Gastroesophageal sphincter (tissue), 3 donors: ENCODE measurements at regions not wholly inside any gene's neighbourhood (a gene's known extent, or its start where the extent isn't known, plus 50 kb on each side); places are given as distances from the start of the nearest gene placed in this dataset.

Experiments used
- POLR2A ChIP-seq, 2 donors: fragments of 450-650 bp; IDR thresholded peaks; one replicate each; pipeline ENCODE4 v1.6.1; 2017; ENCODE audit warnings: antibody characterized with exemption in 2 of 2, mild to moderate bottlenecking in 2 of 2, moderate library complexity in 1 of 2
- POLR2AphosphoS5 ChIP-seq: sonication (generic); formaldehyde crosslinking; IDR thresholded peaks from one replicate; pipeline ENCODE4 v1.6.1; 2017; ENCODE audit warnings: antibody characterized with exemption
- TF ChIP-seq, protein P1 (sequence below), 4 experiments: fragments of 200-600 bp in 2 of 4; fragments of 450-650 bp in 2 of 4; sonication (generic) in 1 of 4; IDR thresholded peaks; one replicate each; pipeline ENCODE4 v1.5.1; 2017 to 2019; ENCODE audit warnings: antibody characterized with exemption in 4 of 4, mild to moderate bottlenecking in 2 of 4, moderate library complexity in 2 of 4

DNA sequence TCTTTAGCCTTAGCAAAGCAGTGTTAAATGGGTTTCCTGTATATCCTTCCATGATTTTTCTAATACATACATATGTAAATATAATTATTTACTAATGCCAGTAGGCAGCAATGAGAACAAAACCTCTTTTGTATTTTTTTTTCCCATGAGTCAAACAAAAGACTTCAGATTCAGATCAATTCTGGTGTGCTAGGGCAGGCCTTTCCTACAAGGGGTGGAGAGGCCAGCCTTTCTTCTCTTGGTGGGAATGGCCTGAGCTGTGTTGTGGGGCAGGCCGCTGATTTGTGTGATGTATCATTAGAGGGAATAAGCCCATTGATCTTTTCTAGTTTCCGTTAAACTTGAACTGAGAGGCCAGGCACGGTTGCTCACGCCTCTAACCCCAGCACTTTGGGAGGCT is 115.5 kb upstream of the DMRT1 start:
- TF ChIP-seq, protein P1, sequence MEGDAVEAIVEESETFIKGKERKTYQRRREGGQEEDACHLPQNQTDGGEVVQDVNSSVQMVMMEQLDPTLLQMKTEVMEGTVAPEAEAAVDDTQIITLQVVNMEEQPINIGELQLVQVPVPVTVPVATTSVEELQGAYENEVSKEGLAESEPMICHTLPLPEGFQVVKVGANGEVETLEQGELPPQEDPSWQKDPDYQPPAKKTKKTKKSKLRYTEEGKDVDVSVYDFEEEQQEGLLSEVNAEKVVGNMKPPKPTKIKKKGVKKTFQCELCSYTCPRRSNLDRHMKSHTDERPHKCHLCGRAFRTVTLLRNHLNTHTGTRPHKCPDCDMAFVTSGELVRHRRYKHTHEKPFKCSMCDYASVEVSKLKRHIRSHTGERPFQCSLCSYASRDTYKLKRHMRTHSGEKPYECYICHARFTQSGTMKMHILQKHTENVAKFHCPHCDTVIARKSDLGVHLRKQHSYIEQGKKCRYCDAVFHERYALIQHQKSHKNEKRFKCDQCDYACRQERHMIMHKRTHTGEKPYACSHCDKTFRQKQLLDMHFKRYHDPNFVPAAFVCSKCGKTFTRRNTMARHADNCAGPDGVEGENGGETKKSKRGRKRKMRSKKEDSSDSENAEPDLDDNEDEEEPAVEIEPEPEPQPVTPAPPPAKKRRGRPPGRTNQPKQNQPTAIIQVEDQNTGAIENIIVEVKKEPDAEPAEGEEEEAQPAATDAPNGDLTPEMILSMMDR (IDR thresholded peaks at IDR 0.05): no peak
- TF ChIP-seq POLR2AphosphoS5 (no peak), POLR2A (IDR thresholded peaks at IDR 0.05) (no peak)
